ENCODE measurements at regions not wholly inside any gene's neighbourhood (a gene's known extent, or its start where the extent isn't known, plus 50 kb on each side); places are given as distances from the start of the nearest gene placed in this dataset.

DNA sequence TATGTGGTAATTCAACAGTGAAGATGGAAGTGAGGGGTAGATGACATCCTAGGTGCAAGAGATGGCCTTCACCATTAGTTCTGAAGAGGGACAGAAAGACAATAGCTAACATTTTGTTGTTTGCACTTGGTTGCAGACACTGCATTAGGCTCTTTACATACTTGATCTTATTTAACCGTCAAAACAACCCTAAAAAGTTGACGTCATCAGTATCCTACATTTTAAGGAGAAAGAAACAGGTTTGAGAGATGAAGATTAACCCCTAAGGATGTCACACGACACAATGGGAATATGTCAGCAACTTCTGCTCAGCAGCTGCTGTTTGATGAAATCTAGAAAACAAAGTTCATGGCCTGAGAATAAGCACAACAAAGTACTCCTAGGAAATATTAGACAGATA, 72.6 kb upstream of the MC3R start:
- no peak for DNase-seq

DNA sequence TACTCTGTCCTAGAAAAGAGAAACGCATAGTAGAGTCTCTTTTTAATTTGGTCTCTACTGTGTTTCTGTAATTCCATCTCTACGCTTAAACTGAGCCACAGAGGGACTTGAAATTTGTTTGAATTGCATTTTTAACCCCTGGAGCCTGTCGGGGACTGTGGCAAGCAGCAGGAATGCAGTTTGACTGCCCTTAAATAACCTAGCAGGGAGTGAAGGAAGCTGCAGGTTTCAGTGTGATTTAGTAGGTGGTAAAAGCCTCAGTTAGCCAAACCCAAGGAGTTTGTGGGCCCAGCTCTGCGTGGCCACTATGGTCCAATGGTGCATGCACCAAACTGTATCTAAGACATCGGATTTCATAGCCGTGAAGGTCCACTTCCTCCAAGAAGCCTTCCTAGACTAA, 70.3 kb upstream of the MC3R start:
- DNase-seq = no peak

DNA sequence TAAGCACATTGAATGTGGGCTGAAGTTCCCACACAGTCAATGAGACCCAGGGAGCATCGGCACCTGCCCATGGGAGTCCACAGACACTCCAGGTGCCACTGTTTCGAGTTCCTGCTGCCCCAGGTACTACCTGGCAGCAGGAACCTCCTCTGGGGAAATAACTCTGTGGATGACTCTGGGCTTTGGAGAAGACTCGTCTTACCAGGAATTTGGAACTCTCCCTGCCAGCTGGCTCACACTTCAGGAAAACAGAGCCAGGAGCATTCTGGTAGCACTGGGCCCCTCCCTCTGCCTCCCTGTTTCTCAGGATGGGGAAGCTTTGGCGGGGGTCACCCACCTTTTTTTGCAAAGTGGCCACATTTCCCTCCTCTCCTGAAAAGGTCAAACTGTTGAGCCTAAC, 69.5 kb upstream of the MC3R start:
- DNase-seq = no peak

DNA sequence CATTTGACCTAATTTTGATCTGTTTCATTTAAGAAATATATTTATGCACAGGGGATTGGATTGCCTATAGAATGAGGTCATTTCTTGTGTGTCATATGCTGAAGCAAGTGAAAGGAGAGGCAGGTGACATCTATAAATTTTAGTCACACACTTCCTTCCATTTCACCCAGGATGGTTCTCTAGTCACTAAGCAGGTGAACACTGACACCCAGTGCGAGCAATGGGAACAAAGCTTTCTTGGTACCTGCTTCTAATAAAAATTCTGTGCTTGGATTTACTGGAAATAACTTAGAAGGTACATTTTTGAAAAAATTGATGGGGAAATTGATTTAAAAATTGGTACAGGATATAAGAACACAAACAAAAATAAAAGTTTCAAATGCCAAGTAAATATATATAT, 66.9 kb upstream of the MC3R start:
- DNase-seq = no peak

DNA sequence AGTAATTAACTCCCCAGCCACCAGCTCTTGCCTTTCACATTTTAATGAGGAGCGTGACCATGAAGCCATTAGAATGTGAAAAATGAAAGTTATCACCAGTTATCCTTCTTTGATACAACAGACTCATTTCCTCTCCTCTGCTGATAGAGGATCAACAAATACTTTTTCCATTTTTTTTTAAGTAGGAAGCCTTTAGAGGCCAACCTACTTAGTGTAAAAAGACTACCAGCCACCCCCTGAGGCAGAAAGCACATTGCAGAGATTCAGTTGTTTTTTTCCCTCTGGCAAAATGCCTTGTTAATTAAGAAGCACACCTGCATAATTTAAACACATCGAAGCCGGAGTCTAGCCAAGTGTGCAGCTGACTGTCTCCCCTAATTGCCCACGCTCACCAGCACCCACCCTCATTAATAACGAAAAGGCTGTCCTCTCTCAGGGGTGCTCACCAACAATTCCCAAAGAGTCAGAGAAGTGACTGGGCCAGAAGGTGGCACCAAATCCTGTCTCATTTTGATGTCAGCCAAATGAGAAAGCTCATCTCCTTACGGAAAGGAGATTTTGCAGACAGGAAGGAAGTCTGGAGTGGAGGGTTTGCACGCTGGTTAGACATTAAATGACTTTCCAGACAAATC, 60.9 kb upstream of the MC3R start:
- peak; percentile 18 for DNase-seq

DNA sequence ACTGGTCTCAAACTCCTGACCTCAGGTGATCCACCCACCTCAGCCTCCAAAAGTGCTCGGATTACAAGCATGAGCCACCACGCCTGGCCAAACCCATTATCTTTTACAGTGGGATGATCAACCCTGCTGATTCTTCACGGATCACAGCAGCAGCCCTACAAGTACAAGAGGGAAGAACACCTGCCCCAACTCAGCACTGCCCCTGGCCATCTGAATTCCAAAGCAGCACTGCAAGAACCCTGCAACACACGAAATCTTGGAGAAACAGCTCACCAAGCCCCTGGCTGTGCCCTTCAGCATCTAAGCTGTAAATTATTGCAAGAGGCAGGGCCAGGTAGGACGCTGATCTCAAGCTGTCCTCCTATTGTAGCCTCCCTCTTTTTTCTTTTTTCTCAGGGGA, 54.5 kb upstream of the MC3R start:
- no peak for DNase-seq

DNA sequence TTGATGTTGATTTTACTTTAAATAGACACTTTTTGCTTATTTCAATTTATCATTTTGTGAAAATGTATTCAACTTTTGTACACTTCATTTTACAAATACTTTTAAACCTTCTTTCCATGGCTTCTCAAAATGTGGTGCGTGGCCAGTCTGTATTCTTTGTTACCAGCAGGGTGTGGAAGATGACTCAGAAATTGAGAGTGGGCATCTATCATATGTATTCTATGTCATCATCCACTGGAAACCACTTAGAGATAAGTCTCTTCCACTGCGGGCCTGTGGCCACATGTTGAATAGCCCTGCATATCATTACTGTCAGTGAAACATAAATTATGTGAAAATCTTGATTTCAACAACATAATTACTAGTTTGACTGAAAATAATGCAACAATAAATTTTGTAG, 52.6 kb upstream of the MC3R start:
- DNase-seq = no peak
